Midbrain (tissue), 1 donor: ENCODE measurements at regions not wholly inside any gene's neighbourhood (a gene's known extent, or its start where the extent isn't known, plus 50 kb on each side); places are given as distances from the start of the nearest gene placed in this dataset.

Source experiments
- DNase-seq: peaks from one replicate; lab custom pipeline; 2025; lab: John Stamatoyannopoulos, UW

DNA sequence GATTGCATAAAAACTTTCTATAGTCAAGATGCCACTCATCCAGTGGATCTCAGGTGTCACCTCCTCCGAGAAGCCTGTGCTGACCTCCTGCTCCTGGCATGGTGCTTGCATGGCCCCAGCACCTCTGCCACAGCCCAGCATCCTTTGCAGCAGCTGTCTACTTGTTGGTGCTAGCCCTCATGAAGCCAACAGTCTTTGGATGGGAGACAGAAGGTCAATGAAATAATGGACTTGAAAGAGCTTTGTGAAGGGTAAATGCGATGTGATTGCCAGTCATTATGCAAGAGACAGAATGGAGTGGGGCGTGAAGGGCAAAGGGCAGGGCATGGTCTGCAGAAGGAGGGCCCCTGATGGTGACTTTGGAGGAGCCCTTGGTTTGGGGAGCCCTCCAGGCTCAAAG lies 63.0 kb upstream of the CLMN start:
- DNase-seq, result no peak

DNA sequence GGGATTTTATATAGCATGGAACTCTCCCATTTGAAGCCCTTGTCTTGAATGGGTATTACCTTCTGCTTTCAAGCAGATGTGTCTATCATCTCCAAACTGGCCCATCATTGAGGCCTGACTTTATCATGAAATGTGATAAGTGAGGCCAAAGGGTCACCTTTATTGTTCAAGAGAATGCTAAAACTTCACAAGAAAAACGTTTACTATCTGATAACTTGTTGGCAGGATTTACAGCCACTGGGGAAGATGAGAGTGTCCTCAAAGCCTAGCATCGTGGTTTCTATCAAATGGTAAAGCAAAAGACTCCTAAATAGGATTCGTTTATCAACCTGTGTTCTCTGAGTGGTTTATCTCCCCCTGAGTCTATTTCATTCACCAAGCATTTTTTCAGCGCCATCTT lies 62.0 kb upstream of the CLMN start:
- no peak for DNase-seq

GRCh38 chr14:95380350-95381042 lies 60.8 kb upstream of the CLMN start:
- no peak for DNase-seq

DNA sequence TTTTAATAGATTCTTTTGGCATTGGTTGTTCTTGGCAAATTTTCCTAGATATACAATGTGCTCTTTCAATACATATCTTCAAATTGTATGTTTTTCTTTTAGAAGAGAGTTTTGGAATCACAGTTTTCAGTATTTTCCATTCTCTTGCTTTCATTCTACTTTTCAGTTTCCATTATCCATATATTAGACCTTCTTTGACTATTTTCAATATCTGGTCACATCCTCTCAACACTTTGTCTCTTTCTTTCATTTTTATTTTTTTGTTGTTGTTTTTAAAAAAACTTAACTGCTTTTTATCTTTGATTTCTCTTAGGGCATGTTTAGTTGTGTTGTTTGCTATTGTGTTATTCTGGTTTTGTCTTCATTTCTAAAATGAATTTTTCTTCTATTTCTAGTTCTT lies 59.9 kb upstream of the CLMN start:
- DNase-seq, result no peak

GRCh38 chr14:95375539-95376109 lies 55.9 kb upstream of the CLMN start:
- no peak for DNase-seq

DNA sequence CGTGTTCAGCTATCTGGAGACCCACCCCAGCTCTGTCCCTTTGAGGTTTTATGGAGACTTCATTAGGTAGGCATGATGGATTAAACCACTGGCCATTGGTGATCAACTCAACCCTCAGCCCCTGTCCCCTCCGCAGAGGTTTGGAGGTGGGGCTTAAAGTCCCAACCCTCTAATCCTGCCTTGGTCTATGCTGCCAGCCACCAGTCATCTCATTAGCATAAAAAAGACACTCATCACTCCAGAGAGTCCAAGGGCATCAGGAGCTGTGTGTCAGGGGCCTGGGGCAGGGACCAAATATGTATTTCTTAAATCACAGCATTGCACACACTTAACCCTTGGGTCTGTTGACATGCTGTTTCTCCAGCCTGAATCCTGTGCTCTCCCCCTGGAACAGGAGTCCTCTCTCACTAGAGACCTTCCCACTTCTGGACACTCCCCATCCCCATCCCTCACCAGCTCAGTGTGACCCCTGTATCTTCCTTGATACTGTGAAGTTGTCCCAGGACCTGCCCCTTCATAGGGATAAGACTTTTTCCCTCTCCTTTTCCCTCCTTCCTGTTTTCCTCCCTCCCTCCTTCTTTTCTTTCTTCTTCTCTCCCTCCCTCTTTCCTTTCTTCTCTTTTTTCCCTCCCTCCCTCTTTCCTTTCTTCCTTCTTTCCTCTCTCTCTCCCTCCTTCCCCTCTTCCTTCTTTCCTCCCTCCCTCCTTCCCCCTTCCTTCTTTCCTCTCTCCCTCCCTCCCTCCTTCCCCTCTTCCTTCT lies 54.7 kb upstream of the CLMN start:
- no peak for DNase-seq

- no peak for DNase-seq
Observed at GRCh38 chr14:95370076-95370475, 50.4 kb upstream of the CLMN start.
